ENCODE measurements at regions not wholly inside any gene's neighbourhood (a gene's known extent, or its start where the extent isn't known, plus 50 kb on each side); places are given as distances from the start of the nearest gene placed in this dataset.
"Not testable (repeated sequence)": the region's sequence is repeated elsewhere in the genome, so short reads cannot be mapped to it uniquely, and the experiment has no call there.

GRCh38 chr9:29160763-29161353 is 1587.6 kb upstream of the C9orf72 start:
- no peaks in the 10 kb centered on the region for H3K4me1 ChIP-seq
- H3K27me3 ChIP-seq, result no peaks in the 10 kb centered on the region
- no peak for DNase-seq
- H3K27ac ChIP-seq, result no peak overlapping the region
- TF ChIP-seq, protein P1, sequence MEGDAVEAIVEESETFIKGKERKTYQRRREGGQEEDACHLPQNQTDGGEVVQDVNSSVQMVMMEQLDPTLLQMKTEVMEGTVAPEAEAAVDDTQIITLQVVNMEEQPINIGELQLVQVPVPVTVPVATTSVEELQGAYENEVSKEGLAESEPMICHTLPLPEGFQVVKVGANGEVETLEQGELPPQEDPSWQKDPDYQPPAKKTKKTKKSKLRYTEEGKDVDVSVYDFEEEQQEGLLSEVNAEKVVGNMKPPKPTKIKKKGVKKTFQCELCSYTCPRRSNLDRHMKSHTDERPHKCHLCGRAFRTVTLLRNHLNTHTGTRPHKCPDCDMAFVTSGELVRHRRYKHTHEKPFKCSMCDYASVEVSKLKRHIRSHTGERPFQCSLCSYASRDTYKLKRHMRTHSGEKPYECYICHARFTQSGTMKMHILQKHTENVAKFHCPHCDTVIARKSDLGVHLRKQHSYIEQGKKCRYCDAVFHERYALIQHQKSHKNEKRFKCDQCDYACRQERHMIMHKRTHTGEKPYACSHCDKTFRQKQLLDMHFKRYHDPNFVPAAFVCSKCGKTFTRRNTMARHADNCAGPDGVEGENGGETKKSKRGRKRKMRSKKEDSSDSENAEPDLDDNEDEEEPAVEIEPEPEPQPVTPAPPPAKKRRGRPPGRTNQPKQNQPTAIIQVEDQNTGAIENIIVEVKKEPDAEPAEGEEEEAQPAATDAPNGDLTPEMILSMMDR (IDR thresholded peaks at IDR 0.05), result no peak
- TF ChIP-seq EP300 (IDR thresholded peaks at IDR 0.05) (no peak), POLR2A (IDR thresholded peaks at IDR 0.05) (no peak), POLR2AphosphoS5 (IDR thresholded peaks at IDR 0.05) (no peak)
- 71 to 82% methylated on average over 6 of the region's 6 CpGs for WGBS, 2 donors
- no peaks in the 10 kb centered on the region for H3K36me3 ChIP-seq
- intact Hi-C loops (cut with DNase I), result no loop called here
- no peak overlapping the region for H3K4me3 ChIP-seq
- H3K9me3 ChIP-seq, result no peaks in the 10 kb centered on the region

DNA sequence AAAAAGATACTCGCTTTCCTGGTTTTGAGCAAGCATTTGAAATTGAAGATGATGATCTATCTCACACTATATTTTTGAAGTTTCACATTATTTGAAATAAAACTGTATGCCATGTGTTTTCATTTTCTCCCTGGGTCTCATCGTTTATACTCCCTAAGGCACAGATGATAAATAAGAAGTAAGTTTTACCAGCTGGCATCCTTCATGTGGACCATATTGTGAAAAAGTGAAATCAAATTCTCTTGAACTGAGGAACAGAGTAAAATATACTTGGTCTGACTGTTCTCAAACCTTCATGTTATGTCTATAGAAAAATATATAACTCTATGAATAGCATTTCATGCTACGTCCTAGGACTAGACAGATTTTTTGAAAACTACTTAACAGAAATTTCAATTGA is 1600.9 kb upstream of the C9orf72 start:
- TF ChIP-seq, protein P1 (IDR thresholded peaks at IDR 0.05), result no peak
- TF ChIP-seq EP300 (IDR thresholded peaks at IDR 0.05), result no peak
- no peak for TF ChIP-seq POLR2A (IDR thresholded peaks at IDR 0.05)
- no peak for TF ChIP-seq POLR2AphosphoS5 (IDR thresholded peaks at IDR 0.05)
- Histone ChIP-seq H3K4me1 (no peaks in the 10 kb centered on the region), H3K27ac (no peak overlapping the region), H3K27me3 (no peaks in the 10 kb centered on the region), H3K4me3 (no peak overlapping the region), H3K36me3 (no peaks in the 10 kb centered on the region), H3K9me3 (no peaks in the 10 kb centered on the region)
- no peak for DNase-seq
- intact Hi-C loops (cut with DNase I), result no loop called here
- 77 to 80% methylated on average over 3 of the region's 3 CpGs for WGBS, 2 donors

DNA sequence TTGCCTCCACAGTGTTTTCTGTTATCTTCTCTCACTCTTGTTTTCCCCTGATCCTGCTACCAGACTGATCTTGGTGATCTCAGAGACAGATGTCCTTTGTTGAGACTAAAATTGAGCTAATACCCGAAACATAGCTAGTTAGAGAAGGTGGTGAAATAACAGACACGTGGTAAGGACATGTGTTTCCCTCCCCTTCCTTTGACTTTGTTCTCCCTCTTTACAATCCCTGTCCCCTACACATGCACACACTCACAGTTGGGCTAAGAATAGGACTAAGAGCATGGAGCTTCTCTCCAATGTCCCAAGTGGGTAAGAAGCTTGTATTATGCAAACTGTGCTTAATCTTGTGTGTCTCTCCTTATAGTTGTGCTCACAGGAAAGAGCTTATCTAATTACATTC is 1603.0 kb upstream of the C9orf72 start:
- Histone ChIP-seq H3K4me3 (no peak overlapping the region), H3K27ac (no peak overlapping the region), H3K4me1 (no peaks in the 10 kb centered on the region), H3K27me3 (no peaks in the 10 kb centered on the region), H3K9me3 (no peaks in the 10 kb centered on the region), H3K36me3 (no peaks in the 10 kb centered on the region)
- intact Hi-C loops (cut with DNase I), result no loop called here
- TF ChIP-seq POLR2A (IDR thresholded peaks at IDR 0.05), result no peak
- TF ChIP-seq, protein P1 (IDR thresholded peaks at IDR 0.05), result no peak
- no peak for TF ChIP-seq POLR2AphosphoS5 (IDR thresholded peaks at IDR 0.05)
- no peak for TF ChIP-seq EP300 (IDR thresholded peaks at IDR 0.05)
- WGBS, 2 donors, result 68 to 72% methylated on average over 2 of the region's 2 CpGs
- no peak for DNase-seq

DNA sequence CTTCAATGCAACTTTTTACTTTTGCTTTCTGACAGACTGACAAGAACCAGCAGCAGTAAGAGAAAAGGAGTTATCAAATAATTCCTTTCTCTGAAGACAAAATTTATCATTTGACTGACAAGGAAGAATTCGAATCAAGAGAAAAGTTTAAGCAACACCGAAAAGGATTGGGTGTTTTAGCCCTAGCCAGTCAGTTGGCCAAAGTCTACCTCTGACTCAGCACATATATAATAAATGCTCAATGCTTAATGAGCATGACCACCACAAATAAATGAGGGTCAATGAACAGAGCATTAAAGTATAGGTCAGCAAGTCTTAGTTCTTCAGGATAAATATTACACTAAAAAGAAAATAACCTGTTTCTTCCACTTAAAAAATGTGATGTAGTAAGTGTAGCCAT is 1603.5 kb upstream of the C9orf72 start:
- DNase-seq, result no peak
- intact Hi-C loops (cut with DNase I), result no loop called here
- no peaks in the 10 kb centered on the region for H3K4me1 ChIP-seq
- H3K9me3 ChIP-seq, result no peaks in the 10 kb centered on the region
- no peaks in the 10 kb centered on the region for H3K36me3 ChIP-seq
- H3K4me3 ChIP-seq, result no peak overlapping the region
- 75 to 78% methylated on average over 2 of the region's 2 CpGs for WGBS, 2 donors
- H3K27me3 ChIP-seq, result no peaks in the 10 kb centered on the region
- TF ChIP-seq POLR2A (IDR thresholded peaks at IDR 0.05) (no peak), POLR2AphosphoS5 (IDR thresholded peaks at IDR 0.05) (no peak)
- H3K27ac ChIP-seq, result no peak overlapping the region

GRCh38 chr9:29183971-29184370 is 1610.7 kb upstream of the C9orf72 start:
- Histone ChIP-seq H3K27me3 (no peaks in the 10 kb centered on the region), H3K27ac (no peak overlapping the region), H3K9me3 (no peaks in the 10 kb centered on the region), H3K36me3 (no peaks in the 10 kb centered on the region), H3K4me1 (no peaks in the 10 kb centered on the region), H3K4me3 (no peak overlapping the region)
- no peak for DNase-seq
- TF ChIP-seq, protein P1 (IDR thresholded peaks at IDR 0.05), result no peak
- TF ChIP-seq POLR2AphosphoS5 (IDR thresholded peaks at IDR 0.05), result no peak
- TF ChIP-seq EP300 (IDR thresholded peaks at IDR 0.05), result no peak
- TF ChIP-seq POLR2A (IDR thresholded peaks at IDR 0.05), result no peak
- intact Hi-C loops (cut with DNase I), result no loop called here
- WGBS, 2 donors, result 15 to 65% methylated on average over 3 of the region's 3 CpGs

DNA sequence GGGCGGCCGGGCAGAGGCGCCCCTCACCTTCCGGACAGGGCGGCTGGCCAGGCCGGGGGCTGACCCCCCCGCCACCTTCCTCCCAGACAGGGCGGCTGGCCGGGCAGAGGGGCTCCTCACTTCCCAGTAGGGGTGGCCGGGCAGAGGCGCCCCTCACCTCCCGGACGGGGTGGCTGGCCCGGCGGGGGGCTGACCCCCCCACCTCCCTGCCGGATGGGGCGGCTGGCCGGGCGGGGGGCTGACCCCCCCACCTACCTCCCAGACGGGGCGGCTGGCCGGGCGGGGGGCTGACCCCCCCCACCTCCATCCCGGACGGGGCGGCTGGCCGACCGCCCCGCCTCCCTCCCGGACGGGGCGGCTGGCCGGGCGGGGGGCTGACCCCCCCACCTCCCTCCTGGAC is 1615.5 kb upstream of the C9orf72 start:
- H3K27ac ChIP-seq; intact Hi-C loops (cut with DNase I); DNase-seq; H3K4me1 ChIP-seq; H3K4me3 ChIP-seq; H3K9me3 ChIP-seq; H3K27me3 ChIP-seq; H3K36me3 ChIP-seq: not testable (repeated sequence)
- 93 to 94% methylated on average over 25 to 34 of the region's 34 CpGs for WGBS, 2 donors

DNA sequence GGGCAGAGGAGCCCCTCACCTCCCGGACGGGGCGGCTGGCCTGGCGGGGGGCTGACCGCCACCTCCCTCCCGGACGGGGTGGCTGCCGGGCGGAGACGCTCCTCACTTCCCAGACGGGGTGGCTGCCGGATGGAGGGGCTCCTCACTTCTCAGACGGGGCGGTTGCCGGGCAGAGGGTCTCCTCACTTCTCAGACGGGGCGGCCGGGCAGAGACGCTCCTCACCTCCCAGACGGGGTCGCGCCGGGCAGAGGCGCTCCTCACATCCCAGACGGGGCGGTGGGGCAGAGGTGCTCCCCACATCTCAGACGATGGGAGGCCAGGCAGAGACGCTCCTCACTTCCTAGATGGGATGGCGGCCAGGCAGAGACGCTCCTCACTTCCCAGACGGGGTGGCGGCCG is 1615.9 kb upstream of the C9orf72 start:
- intact Hi-C loops (cut with DNase I); H3K9me3 ChIP-seq; H3K4me1 ChIP-seq; H3K4me3 ChIP-seq; H3K27me3 ChIP-seq; DNase-seq; H3K27ac ChIP-seq; H3K36me3 ChIP-seq: not testable (repeated sequence)
- 96 to 97% methylated on average over 33 of the region's 33 CpGs for WGBS, 2 donors

All from sigmoid colon (tissue), 6 donors.